HUES48 (cell line): ENCODE measurements at regions not wholly inside any gene's neighbourhood (a gene's known extent, or its start where the extent isn't known, plus 50 kb on each side); places are given as distances from the start of the nearest gene placed in this dataset.
"Not testable (repeated sequence)": the region's sequence is repeated elsewhere in the genome, so short reads cannot be mapped to it uniquely, and the experiment has no call there.

Experiments
- H3K27ac ChIP-seq: one replicate; pipeline ENCODE4 v1.7.0; 2013; ENCODE audit warnings: low read depth, low read length, inconsistent platforms
- H3K27me3 ChIP-seq: 2 replicates; pipeline ENCODE4 v1.6.1; 2013; ENCODE audit warnings: mild to moderate bottlenecking, low read length; ENCODE audit not compliant: control insufficient read depth, insufficient read depth
- H3K36me3 ChIP-seq: 2 replicates; pipeline ENCODE4 v1.6.1; 2013; ENCODE audit warnings: low read length; ENCODE audit not compliant: control insufficient read depth, insufficient read depth
- H3K4me1 ChIP-seq: 2 replicates; pipeline ENCODE4 v1.6.1; 2013; ENCODE audit warnings: mild to moderate bottlenecking, low read length; ENCODE audit not compliant: control insufficient read depth, insufficient read depth
- H3K4me3 ChIP-seq: 2 replicates; pipeline ENCODE4 v1.5.1; 2013; ENCODE audit warnings: mild to moderate bottlenecking, low read depth, low read length
- H3K9ac ChIP-seq: 2 replicates; pipeline ENCODE4 v1.6.1; 2013; ENCODE audit warnings: mild to moderate bottlenecking, low read depth, low read length, moderate library complexity
- H3K9me3 ChIP-seq: 2 replicates; pipeline ENCODE4 v1.6.1; 2013; ENCODE audit warnings: low read length; ENCODE audit not compliant: control insufficient read depth, insufficient read depth

DNA sequence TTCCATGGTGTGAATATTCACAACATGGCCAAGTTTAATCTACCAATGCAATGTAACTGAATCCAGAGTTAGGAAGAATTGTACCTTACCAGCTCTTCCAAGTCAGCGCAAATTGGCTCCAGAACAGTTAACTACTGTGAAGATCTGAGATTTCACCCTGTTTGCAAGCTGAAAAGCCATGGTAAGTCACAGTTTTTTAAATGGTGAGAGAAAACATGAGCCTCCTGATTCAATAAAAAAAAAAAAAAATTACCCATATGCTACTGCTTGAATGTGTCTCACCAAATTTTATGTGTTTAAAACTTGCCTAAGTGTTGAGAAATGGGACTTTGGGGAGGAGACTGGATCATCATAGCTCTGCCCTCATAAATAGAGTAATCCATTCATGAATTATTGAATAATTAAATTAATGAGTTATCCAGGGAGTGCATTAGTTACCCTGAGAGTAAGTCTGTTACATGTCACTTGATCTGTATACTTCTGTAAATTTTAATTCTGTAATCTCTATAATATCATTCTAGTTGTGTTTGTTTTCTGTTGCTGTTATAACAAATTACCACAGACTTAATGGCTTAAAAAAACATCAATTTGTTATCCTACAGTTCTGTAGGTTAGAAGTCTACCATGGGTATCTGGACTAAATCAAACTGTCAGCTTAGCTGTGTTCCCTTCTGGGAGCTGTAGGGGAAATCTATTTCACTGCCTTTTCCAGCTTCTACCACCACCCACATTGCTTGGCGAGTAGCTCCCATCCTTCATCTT, 1355.9 kb downstream of the GRIK2 start:
- H3K9me3 ChIP-seq = no peaks in the 10 kb centered on the region
- H3K9ac ChIP-seq = no peak overlapping the region
- no peaks in the 10 kb centered on the region for H3K27me3 ChIP-seq
- H3K27ac ChIP-seq = no peak overlapping the region
- H3K4me1 ChIP-seq = no peaks in the 10 kb centered on the region
- H3K4me3 ChIP-seq = no peak overlapping the region
- no peaks in the 10 kb centered on the region for H3K36me3 ChIP-seq

DNA sequence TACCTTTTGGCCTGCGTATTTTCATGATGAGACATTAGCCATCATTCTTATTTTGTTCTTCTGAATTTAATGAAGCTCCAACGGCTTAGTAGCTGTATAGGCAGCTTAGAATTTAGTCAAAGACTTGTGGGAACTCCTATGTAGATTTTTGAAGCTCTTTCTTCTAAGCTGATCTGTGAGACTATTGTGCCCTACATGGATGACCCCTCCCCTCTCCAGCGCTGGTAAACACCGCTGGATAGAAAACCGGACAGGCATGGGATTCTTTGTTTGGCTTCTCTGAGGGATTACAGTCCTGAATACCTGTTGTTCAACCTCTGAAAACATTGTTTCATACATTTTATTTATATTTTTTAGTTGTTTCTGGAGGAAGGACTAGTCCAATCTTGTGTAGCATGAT, 1353.4 kb downstream of the GRIK2 start:
- H3K9me3 ChIP-seq = no peaks in the 10 kb centered on the region
- no peak overlapping the region for H3K27ac ChIP-seq
- H3K9ac ChIP-seq = no peak overlapping the region
- H3K36me3 ChIP-seq = no peaks in the 10 kb centered on the region
- no peaks in the 10 kb centered on the region for H3K27me3 ChIP-seq
- peaks cover 16% of the 10 kb centered on the region for H3K4me1 ChIP-seq
- no peak overlapping the region for H3K4me3 ChIP-seq

DNA sequence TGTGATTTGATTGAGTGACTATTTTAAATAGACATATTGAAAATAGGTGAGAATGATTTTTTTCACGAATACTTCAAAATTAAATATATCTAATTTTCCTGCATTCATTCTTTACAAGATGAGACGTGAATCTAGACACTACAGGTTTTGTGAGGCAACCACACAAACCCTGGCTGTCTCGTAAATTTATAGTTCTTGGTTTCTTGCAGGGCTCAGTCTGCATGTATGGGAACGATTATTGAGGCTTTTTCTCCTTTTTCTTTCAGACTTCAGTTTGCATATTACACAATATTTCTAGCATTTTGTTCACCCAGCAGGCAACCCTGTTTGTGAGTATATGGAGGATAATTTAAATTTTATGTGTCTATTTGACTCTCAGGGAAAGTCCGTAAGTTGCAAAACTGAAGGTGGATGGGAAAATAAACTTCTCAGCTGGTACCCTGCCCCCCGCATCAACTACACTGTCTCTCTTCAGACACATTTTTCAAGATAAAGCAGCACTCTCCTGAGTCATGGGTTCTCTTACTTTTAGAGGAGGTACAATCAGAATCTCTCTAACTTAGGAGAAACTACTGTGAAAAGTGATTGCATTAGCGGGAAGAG, 1349.3 kb downstream of the GRIK2 start:
- no peaks in the 10 kb centered on the region for H3K36me3 ChIP-seq
- H3K9me3 ChIP-seq = no peaks in the 10 kb centered on the region
- H3K27me3 ChIP-seq = no peaks in the 10 kb centered on the region
- H3K4me3 ChIP-seq = no peak overlapping the region; the same call in 1 of the 2 replicates
- H3K9ac ChIP-seq = no peak overlapping the region
- peaks cover 28% of the 10 kb centered on the region for H3K4me1 ChIP-seq
- peak overlapping the region; percentile 61 for H3K27ac ChIP-seq

DNA sequence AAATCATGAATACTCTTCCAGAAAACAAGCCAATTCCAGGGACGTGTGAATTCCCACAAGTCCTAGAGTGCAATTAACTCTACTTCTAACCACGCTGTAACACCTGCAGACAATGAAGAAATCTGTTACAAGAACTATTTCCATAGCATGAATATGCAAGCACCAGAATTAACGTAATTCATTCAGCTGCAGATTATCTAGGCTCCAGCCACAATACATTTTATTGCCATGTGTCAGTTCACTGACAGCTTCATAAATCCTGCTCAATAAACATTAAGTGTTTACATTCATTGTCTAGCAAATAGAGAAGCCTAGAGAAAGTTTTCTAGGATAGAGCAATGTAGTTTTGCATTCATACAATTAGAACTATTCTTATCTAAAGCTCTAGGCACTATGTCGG, 1348.5 kb downstream of the GRIK2 start:
- peak overlapping the region; percentile 61 for H3K27ac ChIP-seq

DNA sequence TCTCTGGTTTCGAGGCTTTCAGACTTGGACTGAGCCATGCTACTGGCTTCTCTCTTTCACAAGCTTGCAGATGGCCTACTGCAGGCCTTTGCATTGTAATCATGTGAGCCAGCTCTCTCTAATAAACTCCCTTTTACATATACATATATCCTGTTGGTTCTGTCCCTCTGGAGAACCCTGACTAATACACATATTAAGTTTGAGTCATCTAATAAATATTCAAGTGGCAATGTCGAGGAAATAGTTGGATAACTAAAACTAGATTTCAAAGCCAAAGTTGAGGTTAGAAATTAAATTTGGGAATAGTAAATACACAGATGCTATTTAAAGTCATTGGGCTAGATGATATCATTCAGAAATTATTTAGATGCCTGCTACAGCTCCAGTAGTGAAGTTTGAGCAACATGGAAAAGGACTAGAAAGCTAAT, 1343.4 kb downstream of the GRIK2 start:
- H3K27ac ChIP-seq = no peak overlapping the region
- H3K4me1 ChIP-seq = peaks cover 11% of the 10 kb centered on the region
- H3K4me3 ChIP-seq = no peak overlapping the region
- no peaks in the 10 kb centered on the region for H3K27me3 ChIP-seq
- H3K9ac ChIP-seq = no peak overlapping the region
- no peaks in the 10 kb centered on the region for H3K36me3 ChIP-seq
- H3K9me3 ChIP-seq = no peaks in the 10 kb centered on the region

More for the DNA sequence above, 1348.5 kb downstream of the GRIK2 start:
- H3K4me3 ChIP-seq = no peak overlapping the region; the same call in 1 of the 2 replicates
- no peaks in the 10 kb centered on the region for H3K9me3 ChIP-seq
- H3K4me1 ChIP-seq = peaks cover 28% of the 10 kb centered on the region
- H3K27me3 ChIP-seq = no peaks in the 10 kb centered on the region
- no peak overlapping the region for H3K9ac ChIP-seq
- H3K36me3 ChIP-seq = no peaks in the 10 kb centered on the region

DNA sequence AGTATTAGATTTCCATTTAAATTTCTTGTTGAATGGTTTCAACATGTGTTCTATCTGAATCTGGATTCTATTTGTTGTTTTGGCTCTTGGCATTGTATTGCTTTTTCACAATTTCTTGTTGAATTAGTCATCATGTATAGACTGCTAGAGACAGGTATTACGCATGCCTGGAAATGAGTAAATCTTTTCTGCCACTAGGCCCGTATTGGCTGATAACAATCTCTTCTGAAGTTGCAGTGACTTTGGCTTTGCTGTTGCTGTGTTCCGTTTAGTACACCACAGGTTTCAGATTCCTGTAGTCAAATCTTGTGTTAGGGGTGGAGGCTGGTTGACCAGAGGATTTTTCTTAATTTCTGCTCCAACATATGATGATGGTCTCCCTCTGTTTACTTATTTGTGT, 1339.4 kb downstream of the GRIK2 start:
- H3K27ac ChIP-seq = no peak overlapping the region
- H3K27me3 ChIP-seq = no peaks in the 10 kb centered on the region
- H3K9me3 ChIP-seq = no peaks in the 10 kb centered on the region
- no peak overlapping the region for H3K4me3 ChIP-seq
- H3K4me1 ChIP-seq = no peaks in the 10 kb centered on the region; the same call in 1 of the 2 replicates
- H3K36me3 ChIP-seq = no peaks in the 10 kb centered on the region
- no peak overlapping the region for H3K9ac ChIP-seq

DNA sequence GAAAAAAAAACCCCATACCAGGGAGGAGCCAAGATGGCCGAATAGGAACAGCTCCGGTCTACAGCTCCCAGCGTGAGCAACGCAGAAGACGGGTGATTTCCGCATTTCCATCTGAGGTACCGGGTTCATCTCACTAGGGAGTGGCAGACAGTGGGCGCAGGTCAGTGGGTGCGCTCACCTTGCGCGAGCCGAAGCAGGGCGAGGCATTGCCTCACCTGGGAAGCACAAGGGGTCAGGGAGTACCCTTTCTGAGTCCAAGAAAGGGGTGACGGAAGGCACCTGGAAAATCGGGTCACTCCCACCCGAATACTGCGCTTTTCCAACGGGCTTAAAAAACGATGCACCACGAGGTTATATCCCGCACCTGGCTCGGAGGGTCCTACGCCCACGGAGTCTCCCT, 1328.6 kb downstream of the GRIK2 start:
- H3K9me3 ChIP-seq, H3K27me3 ChIP-seq, H3K4me1 ChIP-seq, H3K9ac ChIP-seq, H3K27ac ChIP-seq, H3K4me3 ChIP-seq, H3K36me3 ChIP-seq: not testable (repeated sequence)

DNA sequence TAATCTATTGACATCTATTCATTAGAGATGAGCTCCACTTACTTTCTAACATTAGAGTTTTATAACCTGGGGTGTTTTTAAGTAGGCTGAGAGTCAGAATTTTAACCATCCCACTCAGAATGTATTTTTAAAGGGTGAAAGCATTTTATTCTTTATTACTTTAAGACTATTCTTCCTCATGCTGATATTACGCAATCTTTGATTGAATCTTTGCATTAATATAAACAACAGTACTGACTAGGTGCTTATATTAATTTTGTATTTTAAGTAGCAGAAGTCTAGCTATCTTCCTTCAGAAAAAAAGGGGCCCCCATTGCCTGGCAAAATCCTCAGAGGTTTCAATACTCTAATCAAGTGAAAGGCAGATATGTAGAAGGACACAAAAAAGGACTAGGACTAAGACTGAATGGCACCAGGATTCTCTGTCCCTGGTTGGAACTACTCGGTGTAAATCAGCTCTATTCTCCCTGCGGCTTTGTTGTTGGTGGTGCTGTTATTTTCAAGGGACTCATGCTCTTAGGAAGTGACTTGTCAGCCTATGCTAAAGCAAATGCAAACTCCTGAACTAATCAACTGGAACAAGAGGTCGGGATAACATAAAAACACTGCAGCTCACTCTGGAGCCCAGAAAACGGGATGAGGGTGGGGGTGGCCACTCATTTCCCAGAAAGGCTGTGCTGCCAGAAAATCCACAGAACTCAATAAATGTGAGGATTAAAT, 1324.4 kb downstream of the GRIK2 start:
- Histone ChIP-seq H3K36me3 (no peaks in the 10 kb centered on the region), H3K4me3 (no peak overlapping the region), H3K9me3 (no peaks in the 10 kb centered on the region), H3K27me3 (no peaks in the 10 kb centered on the region), H3K27ac (no peak overlapping the region), H3K4me1 (peaks cover 6% of the 10 kb centered on the region; the same call in 1 of the 2 replicates), H3K9ac (no peak overlapping the region)

DNA sequence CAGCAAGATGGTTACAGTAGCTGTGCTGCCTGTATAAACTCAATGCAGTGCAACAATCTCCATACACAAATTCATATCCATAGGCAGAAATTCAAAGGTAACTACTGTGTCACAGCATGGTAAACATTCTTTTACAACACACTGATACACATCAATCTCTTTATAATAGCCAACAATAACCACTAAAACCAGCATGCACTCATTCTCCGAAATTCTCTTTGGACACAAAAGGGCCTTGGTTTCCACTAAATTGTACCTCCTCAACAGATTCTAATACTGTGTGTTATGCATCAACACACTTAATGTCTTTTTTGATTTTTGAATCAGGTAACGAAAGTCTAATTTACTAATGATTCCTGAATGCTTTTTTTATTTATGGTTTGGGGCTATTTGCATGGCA, 1323.7 kb downstream of the GRIK2 start:
- H3K9ac ChIP-seq = no peak overlapping the region
- no peak overlapping the region for H3K4me3 ChIP-seq

DNA sequence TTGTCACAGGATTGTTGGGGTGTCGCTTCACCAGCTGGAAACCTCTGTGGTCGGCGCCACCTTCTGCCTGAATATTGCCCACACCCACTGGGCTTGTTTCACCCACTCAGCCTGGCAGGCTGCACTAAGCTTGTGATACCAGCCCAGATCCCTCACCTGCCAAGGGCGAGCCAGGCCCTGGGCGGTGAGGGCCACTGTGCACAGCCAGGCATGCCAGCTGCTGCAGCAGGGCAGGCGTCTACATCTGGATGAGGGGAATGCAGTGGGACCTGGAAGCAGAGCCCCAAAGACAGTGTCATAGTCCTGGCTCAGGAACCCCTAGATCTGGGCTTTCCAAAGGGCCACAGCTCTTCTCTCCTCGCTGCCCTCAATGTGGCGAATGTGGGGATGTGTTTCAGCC, 1307.5 kb downstream of the GRIK2 start:
- Histone ChIP-seq H3K27me3 (no peaks in the 10 kb centered on the region), H3K36me3 (no peaks in the 10 kb centered on the region), H3K9ac (no peak overlapping the region), H3K4me1 (no peaks in the 10 kb centered on the region), H3K9me3 (no peaks in the 10 kb centered on the region), H3K27ac (no peak overlapping the region), H3K4me3 (no peak overlapping the region)

More for the DNA sequence above, 1323.7 kb downstream of the GRIK2 start:
- no peaks in the 10 kb centered on the region for H3K9me3 ChIP-seq
- no peak overlapping the region for H3K27ac ChIP-seq
- H3K4me1 ChIP-seq = peaks cover 6% of the 10 kb centered on the region; the same call in 1 of the 2 replicates
- no peaks in the 10 kb centered on the region for H3K27me3 ChIP-seq
- no peaks in the 10 kb centered on the region for H3K36me3 ChIP-seq

DNA sequence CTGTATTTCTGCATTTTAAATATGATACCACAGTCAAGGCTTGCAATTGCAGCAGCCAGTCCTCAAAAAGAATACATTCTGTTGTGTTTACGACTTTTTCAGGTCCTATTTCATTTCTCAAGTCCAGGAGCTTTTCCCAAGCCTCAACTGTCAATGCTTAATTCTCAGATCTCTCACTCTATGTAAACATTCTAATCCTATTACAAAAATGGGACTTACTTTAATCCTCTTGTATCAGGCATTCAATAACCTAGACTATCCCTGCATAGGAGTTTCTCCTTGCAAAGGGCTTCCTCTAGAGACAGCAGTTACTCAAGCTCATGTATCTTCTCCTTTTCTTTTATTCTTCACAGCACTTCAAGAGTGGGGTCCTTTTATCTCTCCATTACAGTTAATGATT, 1293.0 kb downstream of the GRIK2 start:
- no peak overlapping the region for H3K4me3 ChIP-seq
- H3K9me3 ChIP-seq = no peaks in the 10 kb centered on the region
- no peak overlapping the region for H3K9ac ChIP-seq
- H3K36me3 ChIP-seq = no peaks in the 10 kb centered on the region
- H3K27me3 ChIP-seq = no peaks in the 10 kb centered on the region
- H3K27ac ChIP-seq = no peak overlapping the region
- H3K4me1 ChIP-seq = no peaks in the 10 kb centered on the region
